ENCODE measurements at regions not wholly inside any gene's neighbourhood (a gene's known extent, or its start where the extent isn't known, plus 50 kb on each side); places are given as distances from the start of the nearest gene placed in this dataset.

DNA sequence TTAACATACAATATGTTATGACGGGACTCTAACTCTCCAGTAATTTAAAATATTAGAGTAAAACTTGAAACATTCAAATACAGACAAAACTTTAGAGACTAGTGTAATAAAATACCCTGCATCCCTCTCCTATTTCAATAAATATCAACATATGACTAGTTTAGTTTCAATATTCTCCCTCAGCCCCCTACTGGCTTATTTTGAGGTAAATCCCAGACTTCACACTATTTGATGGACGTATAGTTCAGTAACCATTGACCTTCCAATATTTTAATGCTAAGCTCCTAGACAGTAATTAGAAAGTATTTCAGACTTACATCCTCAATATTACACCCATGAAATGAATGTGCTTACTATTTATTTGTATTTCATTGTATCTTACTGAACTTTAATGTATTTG is 180.7 kb upstream of the STARD13 start:
- no peak for DNase-seq (ENCODE audit: low spot score)

DNA sequence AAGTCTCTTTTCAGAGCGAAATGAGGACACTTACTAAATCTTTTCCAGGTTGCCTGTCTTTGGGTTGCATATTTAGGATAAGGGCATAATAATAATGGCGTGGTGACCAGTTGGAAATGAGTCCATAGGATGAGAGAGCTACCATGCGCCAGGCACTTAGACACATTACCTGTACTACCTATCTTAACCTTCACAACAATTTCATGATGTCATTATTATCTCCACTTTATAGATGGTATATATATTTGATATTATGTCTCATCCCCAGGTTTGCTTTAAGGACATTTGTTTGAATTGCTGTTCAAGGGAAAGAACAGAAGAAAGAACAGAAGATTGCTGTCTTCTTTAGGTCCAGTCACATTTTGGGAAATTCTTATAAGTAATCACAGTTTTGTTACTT is 182.0 kb upstream of the STARD13 start:
- DNase-seq (ENCODE audit: low spot score) = no peak

DNA sequence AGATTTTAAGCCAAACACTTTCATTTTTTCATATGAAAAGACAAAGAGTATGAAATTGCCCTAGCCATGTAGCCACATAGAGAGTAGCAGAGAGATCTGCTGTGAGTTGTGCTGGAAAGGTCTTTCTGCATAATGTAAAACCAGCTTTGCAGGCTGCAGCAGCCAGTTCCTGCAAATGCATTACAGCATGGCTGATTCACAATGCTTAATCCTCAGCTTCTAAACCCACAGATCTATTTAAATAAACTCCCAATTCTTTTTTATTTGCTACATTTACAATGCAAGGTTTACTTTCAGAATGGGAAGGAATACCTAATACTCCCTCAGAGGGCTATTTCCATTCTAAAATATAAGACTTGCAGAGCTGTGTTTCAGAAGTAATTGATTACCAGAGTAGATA is 185.6 kb upstream of the STARD13 start:
- no peak for DNase-seq (ENCODE audit: low spot score)

DNA sequence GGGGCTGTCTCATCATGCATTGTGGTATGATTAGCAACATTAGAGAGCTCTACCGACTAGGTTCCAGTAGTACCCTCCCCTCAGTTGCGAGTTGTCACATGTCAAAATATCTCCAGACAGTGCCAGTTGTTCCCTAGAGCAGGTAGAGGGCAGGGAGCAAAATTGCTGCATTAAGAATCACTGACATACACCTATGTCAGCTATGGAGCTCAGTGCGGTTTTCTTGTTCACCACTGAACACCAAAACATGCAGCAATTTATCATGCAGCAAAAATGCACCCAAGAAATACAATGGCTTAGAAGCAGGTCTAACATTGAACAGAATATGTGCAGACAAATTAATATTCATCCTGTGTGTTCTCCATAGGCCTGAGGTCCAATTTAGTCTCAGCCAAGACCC is 186.9 kb upstream of the STARD13 start:
- no peak for DNase-seq (ENCODE audit: low spot score)

- no peak for DNase-seq (ENCODE audit: low spot score)
Measured at GRCh38 chr13:33479105-33479504, 193.6 kb upstream of the STARD13 start.

DNA sequence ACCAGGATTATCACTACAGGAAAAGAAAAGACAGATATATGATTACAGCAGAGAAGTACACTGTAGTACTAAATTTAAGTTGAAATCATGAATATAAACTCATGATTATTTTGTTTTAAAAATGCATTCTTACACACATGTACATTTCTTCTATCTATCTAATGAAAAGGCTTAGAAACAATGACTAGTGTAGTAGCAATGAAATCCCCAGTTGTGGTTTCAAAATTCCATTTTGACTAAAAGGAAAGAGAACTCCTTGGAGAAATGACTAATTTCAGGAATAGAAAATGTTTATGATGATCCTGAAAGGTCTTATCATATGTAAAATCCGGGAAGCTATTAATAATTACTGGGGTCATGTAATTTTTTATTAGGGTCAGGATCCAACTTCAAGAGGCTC is 195.0 kb upstream of the STARD13 start:
- no peak for DNase-seq (ENCODE audit: low spot score)

- DNase-seq (ENCODE audit: low spot score) = no peak
Measured at GRCh38 chr13:33483471-33483870, 197.9 kb upstream of the STARD13 start.

GRCh38 chr13:33485247-33485646 is 199.7 kb upstream of the STARD13 start:
- no peak for DNase-seq (ENCODE audit: low spot score)

- no peak for DNase-seq (ENCODE audit: low spot score)
Measured at GRCh38 chr13:33487575-33488243, 202.2 kb upstream of the STARD13 start.

- no peak for DNase-seq (ENCODE audit: low spot score)
Measured at GRCh38 chr13:33489563-33489962, 204.0 kb upstream of the STARD13 start.

DNA sequence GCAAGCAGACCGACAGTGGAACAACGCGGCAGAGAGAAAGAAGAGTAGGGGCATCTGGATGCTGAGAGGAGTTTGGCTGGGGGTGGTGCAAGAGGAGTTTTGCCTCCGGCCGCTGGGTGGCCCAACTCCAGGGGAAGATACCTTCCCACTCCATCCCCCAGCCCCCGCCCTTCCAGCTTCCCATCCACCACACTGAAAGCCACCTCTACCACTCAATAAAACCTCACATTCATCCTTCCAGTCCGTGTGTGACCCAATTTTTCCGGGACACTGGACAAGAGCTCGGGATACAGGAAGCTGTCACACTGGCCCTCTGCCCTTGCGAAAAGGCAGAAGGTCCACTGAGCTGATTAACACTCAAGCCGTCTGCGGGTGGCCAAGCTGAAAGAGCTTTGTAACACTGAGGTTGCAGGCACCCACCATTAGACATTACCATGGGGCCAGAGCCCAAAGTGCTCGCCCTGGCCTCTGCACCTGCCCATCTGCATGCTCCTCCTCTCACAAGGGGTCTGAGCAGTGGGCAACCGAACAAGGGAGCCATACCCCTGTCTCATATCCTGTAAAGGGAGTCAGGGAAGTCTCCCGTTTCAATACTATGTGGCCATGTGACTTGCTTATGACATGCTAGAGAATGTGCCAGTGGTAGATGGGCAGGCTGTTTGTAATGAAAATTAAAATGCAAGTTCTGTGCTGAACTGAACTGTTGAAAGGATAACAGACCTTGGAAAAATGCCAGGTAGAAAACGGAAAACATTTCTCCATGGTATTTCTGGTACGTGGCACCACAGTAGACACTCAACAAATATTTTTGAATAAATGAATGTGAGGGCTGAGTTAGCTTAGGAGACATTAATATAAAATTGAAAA is 205.1 kb upstream of the STARD13 start:
- no peak for DNase-seq (ENCODE audit: low spot score)

DNA sequence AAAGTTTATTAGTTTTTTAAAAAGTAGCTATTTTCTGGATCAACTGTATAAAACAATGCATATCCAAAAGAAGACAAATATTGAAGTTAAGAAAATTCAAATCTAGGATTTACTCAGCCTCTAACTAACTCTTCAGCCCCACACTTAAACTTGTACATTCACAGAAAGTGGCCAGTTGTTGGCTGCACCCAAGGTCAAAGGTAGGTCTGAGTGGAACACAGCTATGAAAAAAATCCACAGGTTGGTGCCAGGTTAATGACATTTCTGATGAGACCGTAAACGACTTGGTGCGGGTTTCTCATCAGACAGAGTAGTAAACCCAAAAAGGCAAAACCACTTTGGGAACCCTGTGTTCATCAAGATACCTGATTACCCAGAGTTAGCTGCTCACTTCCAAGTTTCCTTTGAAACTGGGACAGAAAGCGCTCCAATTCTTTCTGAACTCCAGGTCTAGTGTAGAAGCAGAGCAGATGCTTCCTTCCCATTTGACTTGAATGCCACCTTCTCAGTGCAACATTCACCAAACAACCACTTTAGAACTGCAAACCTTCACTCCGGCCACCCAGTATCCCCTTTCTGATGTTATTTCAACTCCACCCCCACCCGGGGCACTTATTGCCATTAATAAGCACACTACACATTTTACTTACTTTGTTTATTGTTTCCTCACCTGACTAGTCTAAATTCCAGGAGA is 208.3 kb upstream of the STARD13 start:
- no peak for DNase-seq (ENCODE audit: low spot score)

- DNase-seq (ENCODE audit: low spot score) = peak; percentile 88
Measured at GRCh38 chr13:33494596-33495204, 209.1 kb upstream of the STARD13 start.

GRCh38 chr13:33496336-33496735 is 210.8 kb upstream of the STARD13 start:
- DNase-seq (ENCODE audit: low spot score) = no peak

DNA sequence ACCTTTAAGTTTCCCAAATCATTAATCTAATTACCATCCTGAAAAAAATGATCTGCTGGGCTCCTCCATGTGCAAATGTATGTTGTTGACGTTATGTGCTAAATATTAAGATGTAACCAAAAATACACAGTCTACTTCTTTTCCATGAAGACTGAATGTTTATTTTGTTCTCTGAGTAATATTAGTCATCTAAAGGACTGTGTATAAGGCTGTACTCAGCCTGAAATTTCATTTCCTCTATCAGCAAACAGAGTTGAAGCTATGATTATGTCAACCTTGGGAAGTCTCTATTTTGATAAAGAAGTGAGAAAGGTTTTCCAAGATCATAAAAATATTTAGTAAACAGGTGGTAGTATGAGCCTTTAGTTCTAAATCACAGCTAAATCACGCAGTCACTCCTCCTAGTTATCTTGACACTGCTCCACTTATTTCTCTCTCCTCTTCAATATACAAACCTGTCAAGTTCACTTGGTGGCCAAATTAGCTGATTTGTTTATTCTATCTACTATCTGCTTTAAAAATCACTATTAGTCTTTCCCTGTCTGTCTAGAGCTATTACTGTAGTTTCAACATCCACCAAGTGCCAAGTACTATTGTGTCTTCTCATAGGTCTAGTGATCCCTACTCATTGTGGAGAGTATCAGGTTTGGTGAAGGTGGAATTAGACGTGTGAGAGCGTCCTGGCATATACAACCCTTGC is 211.7 kb upstream of the STARD13 start:
- no peak for DNase-seq (ENCODE audit: low spot score)

DNA sequence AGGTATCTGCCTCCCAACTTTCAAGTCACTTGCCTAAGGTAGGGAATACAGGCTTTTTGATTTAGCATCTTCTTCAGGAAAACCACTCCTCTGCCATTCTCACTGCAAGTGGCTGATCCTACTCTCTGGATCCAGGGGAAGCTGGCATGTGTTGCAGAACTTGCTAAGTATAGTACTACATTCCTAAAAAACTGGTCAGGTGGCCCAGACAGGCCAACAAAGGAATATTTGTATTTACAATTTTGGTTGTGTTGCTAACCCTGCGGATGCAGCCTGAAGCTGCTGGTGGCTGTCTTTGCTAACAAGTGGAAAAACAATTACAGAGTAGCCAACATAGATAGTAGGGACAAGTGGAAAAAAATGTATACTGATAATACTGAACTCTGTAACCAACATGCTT is 222.5 kb upstream of the STARD13 start:
- no peak for DNase-seq (ENCODE audit: low spot score)

- no peak for DNase-seq (ENCODE audit: low spot score)
Measured at GRCh38 chr13:33509642-33510229, 224.2 kb upstream of the STARD13 start.

- no peak for DNase-seq (ENCODE audit: low spot score)
Measured at GRCh38 chr13:33510350-33510970, 224.9 kb upstream of the STARD13 start.

GRCh38 chr13:33512880-33513554 is 227.5 kb upstream of the STARD13 start:
- no peak for DNase-seq (ENCODE audit: low spot score)

DNA sequence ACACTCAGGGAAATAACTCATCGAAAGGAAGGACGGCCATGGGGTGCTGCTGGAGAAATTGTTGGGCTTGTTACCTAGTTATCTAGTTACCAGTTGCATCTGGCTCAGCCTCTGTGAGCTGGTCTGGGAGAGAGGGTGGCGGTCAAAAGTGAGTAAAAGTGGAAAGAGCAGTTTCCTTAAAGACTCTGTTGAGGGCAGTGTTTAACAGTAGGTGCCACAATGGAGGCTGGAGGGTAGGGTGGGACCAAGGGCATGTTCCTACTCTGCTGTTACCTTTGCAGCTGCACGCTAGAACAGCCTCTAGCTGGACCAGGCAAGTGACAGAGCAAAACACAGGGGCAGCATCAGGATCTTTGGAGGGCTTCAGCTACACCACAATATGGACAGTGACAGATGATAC is 228.8 kb upstream of the STARD13 start:
- no peak for DNase-seq (ENCODE audit: low spot score)

DNA sequence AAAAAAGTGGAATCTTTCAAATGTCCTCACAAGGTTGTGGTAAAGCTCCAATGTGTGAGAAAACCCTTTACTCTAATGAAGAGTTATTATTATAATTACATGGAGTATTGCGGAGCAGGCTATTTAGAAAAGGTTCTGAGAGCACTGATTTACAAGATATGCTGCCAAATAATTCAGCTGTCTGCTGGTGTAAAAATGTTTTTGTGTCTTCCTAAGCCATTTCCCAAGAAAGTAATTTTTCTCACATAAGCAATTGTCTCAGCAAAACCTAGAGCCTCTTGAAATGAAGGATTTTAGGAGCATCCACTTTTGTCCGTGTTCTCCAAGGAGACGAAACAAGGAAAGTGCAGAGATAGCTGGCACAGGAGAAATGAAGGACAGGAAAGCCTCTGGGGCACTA is 229.6 kb upstream of the STARD13 start:
- no peak for DNase-seq (ENCODE audit: low spot score)

Measured in RKO (cell line).